COLO829 (cell line): ENCODE measurements at regions not wholly inside any gene's neighbourhood (a gene's known extent, or its start where the extent isn't known, plus 50 kb on each side); places are given as distances from the start of the nearest gene placed in this dataset.
"Not testable (repeated sequence)": the region's sequence is repeated elsewhere in the genome, so short reads cannot be mapped to it uniquely, and the experiment has no call there.

Experiments
- DNase-seq: peaks from one replicate; pipeline ENCODE4 v3.0.0; 2012; ENCODE audit warnings: low spot score

DNA sequence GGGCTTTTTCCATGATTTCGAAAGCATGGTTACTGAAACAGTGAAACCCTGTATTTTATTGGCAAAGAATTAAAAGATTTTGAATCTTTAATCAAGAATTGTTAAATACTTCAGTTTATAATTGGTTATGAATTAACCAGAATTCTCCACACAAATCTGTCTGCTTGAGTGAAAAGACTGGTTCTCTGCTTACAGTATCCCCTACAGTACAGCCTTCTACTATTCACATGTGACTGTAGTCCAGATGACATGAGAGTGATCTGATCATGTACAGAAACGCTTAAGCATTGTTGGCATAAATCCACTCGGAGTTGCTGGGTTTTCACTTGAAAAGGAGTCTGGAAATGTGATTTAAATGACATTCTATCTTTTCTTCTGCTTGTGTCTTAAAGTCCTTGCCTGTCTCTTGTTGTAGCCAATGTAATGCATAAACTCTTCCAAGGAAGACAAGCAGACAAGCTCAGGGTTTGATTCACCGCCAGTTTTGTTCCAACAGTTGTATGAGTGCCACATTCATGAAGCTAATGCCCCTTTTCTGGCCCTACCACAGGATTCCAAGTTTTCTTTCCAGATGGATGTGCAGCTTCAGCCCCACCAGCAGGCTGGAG is 222.0 kb upstream of the LRIG3 start:
- DNase-seq: no peak

DNA sequence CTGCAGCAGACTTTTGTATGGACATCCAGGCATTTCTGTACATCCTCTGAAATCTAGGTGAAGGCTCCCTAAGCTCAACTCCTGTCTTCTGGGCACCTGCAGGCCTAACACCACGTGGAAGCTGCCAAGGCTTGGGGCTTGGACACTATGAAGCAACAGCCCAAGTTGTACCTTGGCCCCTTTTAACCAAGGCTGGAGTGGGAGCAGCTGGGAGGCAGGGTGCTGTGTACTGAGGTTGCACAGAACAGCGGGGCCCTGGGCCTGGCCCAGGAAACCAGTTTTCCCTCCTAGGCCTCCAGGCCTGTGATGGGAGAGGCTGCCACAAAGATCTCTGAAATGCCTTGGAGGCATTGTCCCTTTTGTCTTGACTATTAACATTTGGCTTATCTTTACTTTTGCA is 214.4 kb upstream of the LRIG3 start:
- no peak for DNase-seq

DNA sequence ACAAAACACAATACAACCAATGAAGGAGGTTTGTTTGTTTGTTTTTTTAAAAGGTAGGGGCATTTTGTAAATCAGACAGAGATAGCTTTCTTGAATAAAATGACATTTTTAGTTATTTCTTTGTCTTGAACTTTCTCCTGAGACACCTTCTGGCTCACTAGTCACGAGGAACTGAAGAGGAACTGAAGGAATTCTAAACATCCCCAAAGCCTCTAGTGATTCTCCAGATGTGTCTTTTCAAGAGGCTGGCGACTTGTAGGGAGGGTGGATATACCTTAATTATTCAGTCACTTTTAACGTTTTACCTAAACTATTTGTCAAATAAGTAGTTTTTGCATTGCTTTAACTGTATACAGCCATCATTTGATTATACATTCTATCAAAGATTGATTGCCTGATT is 211.2 kb upstream of the LRIG3 start:
- DNase-seq: no peak

DNA sequence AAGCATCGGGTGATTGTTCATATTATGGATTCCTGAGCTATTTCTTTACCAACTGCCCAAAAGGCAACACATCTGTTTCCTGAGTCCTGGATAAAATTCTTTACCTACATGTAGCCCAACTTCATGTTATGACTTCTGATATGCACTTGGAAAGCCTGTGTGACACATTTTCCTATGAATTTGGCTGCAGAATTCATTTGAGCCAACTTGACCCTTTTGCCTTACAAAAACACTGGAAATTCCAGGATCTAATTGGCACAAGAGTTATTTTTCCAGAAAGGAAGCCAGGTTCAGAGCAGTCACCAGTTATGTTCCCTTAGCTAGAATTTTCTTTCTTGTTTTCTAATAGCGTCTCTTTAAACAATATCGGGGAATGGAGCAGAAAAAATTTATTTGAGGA is 202.5 kb upstream of the LRIG3 start:
- DNase-seq: no peak

DNA sequence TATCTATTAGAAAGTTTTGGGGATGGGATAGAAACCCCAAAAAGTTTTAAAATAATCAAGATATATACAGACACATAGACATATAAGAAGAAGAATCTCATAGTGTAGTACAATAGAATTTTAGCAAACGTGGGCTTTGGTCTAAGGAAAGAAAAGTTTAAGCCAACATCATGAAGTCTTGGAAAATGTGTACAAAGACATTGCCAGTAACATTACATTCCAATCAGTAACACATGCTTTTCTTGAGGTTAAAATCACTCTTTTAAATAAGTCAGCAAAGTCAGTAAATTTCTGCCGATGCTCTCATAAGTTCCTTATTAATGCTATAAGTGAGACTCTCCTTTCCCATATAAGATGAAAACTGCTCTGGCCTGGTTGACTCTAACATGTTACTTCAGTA is 201.1 kb upstream of the LRIG3 start:
- no peak for DNase-seq

DNA sequence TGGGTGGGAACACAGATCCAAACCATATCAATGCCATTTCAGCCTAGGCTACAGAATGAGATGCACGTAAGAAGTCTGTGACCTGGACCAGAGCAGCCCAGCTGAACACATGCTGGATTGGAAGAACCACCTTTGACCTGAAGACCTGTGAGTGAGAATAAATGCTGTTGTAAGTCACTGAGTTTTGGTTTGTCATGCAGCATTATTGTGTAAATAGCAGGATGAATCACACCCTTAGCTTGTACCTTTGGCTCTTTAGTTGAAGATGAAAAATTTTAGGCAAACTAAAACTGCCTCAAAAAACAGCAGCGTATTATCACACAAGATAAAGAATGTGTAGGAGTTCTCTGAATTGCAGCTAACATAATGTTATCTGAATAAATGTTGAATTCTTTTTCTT is 199.4 kb upstream of the LRIG3 start:
- DNase-seq: no peak

DNA sequence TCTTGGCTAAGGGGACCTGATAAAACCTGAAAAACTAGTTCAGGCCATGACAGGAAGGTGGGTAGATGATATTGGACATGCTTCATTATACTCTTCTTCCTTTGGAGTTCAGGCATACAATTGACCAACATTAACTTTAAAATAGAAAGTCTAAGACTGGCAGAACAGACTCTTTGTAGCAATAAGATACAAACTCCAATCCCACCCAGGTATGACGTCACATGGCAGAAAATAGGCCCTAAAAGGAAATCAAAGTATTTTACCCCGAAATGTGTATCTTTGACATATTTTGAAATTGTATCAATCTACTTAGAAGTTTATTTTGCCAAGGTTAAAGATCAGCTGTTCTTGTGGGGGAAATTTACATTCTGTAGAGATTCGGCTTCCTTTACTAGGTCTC is 198.1 kb upstream of the LRIG3 start:
- DNase-seq: no peak

DNA sequence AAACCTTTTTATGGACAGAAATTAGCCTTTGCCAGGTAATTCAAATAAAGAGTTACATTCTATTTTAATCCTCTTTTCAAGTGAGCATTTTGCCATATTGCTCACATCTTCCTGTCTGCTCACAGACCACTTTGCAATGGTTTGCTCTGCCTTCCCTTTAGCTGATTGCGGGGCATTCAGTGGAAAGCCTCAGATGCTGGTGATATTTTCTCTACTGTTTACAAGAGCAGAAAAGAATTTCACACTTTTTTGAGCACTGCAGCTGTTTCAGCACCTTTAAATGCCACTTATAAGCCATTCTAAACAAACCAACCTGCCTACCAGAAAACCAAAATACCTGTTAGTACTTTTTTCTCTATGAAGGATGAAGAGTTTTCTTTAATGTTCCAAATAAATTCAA is 195.7 kb upstream of the LRIG3 start:
- DNase-seq: no peak

DNA sequence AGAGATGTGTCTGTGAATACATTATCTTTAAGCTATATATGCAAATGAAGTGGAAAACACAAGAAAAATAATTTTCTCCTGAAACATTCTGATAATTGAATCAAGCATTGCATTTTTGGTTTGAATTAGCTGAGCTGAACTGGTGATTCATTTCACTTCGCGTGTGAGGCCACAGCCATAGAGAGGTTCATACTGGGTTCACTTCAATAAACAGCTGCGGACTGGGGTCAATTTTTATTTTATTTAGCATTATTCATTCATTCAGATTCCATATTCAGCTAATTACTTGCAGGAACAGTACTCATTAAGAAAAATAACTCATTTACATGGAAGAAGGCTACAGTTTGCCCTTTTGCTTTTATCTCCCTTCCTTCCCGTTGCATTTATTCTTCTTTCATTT is 195.2 kb upstream of the LRIG3 start:
- no peak for DNase-seq

DNA sequence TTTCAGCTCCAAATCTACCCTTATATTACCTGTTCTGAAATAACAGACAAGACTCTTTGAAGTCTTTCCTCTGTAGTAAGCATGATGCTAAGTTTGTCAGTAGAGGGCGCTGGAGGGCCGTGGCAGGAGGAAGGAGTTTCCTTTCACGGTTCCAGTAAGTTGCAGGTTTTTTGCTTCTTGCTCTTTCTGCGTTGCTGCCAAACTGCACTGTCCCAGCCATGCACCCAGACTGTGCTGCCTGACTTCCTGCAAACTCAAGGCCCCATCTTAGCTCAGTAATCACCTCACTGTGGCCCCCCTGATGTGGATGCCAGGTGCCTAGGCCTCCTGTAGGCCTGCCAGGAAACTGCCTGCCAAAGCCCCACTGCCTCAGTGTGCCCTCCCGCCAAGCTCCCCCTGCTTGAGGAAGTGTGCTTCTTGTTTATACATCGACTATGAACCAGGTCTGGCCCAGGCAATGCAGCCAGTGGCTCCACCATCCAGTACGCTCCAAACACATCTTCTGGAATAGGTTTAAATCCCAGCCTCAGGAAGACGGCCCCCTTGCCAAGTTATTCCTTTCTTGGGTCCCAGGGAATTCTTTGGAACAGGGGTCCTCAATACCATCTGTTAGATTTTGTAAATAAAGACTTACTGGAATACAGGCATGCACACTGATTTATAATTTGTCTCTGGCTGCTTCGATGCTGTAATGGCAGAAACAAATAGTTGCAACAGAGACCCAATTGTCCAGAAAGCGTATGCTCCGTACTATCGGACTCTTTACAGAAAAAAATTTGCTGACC is 193.7 kb upstream of the LRIG3 start:
- peak; percentile 72 for DNase-seq

DNA sequence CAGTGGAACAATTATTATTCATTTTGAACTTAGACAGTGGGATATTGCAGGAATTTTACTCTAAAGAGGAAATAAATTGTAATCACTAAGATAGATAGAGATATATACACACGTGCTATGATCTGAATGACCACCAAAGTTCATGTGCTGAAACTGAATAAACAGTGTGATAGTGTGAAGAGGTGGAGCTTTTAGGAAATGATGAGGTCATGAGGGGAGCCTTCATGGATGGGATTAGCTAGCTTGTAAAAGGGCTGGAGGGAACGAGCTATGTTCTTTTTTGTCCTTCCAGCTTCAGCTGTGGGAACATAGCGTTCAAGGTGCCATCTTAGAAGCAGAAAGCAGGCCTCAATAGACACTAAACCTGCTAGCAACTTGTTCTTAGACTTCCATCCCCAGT is 191.5 kb upstream of the LRIG3 start:
- no peak for DNase-seq

DNA sequence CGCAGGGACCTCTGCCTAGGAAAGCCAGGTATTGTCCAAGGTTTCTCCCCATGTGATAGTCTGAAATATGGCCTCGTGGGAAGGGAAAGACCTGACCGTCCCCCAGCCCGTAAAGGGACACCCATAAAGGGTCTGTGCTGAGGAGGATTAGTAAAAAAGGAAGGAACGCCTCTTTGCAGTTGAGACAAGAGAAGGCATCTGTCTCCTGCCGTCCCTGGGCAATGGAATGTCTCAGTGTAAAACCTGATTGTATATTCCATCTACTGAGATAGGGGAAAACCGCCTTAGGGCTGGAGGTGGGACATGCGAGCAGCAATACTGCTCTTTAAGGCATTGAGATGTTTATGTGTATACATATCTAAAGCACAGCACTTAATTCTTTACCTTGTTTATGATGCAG is 188.2 kb upstream of the LRIG3 start:
- not testable (repeated sequence) for DNase-seq

DNA sequence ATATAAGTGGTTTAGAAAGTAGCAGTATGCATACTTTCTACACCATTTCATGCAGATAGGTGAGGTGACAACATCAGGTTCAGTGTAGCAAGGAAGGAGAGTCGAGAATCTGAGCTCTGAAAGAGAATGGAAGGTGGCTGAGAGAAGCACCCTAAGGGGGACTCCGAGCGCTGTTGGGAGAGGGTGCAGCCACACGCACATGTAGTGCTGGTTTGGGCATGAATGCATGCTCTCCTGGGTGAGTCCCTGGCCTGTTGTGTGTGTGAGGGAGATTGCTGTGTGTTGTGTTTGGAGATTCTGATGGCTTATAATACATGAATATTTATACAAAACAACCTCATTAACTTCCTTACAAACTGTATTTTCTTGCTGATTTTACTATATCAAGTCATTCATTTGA is 180.3 kb upstream of the LRIG3 start:
- DNase-seq: no peak

DNA sequence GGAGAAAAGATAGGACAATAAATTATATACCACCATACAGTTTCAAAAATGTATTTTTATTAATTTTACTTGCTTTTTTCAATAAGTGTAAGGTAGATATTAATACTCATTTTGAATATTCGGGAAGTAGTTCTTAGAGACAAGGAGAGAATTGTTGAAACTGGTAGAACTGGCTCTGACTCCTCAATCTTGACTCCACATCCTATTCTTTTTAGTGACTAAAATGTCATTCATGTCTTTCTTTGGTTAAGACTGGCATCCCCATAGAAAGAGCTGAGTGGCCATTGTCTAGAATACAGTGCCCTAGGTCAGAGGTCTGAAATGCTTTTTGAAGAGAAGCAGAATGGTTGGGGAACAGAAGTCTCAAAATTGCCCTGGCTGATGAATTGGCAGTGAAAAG is 177.6 kb upstream of the LRIG3 start:
- no peak for DNase-seq

DNA sequence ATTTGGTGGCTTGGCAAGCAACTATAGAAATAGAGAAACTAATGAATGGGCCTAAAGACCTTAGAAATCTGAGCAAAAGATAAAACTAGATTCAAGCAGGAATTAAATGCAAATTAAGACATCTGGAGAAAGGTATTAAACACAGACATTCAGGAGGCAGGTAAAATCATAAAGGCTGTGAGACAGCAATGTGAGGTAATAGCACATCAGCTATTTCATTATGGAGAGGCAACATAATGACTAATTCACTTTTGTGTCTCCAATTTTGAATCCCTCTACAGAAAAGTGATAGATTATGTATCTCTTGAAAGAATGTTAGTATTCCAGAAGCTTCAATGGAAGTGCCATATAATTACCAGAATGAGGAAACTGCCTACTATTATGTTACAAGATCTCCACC is 175.9 kb upstream of the LRIG3 start:
- DNase-seq: no peak

DNA sequence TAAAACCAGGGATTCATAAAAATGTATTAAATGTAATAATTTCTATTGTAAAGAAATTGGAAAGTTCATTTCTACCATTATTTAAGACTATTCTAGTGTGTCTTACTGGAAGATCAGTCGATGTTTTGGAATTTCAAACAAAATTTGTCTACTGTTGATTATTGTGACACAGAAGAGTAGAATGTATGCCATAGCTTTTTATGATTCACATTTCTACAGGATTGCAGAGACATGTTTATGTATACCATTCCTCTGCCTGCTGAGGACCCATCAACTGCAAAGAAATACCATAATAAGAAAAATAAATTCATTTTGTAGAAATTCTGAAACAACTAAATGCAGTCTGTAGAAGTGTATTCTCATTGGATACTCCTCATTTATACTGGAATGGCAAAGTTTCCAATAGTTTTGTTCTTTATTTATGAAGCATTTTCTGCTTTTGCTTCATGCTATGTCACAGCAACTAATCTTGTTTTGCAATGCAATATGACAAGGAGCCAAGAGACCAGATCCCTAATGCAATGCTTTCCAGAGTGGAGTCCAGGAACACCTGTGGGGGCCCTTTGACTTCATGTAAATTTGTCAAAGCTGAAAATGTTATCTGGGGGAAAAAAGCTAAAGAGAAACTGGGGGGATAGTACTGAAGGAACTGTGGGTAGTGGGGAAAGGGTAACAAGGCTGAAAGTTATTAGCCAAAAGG is 172.9 kb upstream of the LRIG3 start:
- DNase-seq: no peak

DNA sequence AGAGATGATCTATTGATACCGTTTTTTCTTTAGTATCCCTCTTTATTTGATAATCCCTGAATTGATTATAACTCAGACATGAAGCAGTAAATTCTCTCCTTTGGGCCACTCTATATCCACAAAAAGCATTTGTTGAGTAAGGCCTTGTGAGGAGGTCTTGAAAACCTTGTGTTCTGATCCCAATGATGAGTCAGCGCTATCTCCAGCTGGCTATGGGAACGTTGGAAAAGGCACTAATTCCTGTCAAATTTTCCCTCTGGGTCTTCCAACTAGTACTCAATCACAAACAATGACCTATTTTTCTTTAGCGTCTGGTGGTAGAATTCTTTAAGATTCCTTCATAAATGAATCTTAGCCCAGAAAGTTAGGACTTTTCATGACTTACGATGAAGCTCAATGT is 168.4 kb upstream of the LRIG3 start:
- DNase-seq: peak; percentile 49

DNA sequence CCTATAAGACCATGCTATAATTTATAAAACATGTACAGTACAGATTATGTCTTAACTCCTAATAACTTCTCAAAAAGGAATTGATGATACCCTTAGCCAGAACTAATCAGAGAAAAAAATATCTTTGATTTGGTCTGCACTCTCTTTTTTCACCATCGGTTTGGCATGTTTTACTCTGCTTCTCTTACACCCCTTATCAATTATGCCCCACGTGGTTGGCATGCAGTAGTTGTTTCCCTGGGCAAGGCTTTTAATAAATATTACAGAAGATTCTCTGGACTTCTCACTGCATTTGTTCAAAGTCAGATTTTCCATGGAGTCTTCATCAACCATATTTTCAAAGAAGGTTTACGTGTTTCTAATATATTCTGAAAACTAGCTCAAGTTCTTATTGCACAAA is 167.4 kb upstream of the LRIG3 start:
- no peak for DNase-seq

DNA sequence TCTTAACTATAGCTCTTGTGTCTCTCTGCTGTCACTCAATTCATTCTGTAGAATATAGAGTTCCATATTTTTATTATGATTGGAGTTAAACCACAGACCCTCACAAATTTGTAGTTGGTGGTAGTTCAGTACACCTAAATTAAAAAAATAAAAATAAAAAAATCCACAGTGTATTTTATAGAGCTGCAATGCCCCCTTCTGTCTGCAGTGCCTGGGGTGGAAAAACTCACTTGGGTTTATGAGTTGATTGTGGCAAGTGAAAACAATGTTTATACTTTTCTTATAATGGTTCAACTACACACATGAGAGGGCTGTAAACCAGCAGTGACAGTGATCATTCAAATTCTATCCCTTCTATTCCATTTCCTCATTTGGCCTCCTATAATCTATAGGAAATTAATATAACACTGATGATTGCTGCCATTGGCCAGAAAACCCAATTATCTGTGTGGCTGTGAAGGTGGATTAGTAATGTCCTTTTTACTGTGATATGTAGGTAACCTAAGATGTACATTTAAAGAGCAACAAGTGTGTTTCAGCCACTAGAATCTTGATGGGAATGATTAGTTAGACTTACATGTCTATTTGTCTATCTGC is 166.9 kb upstream of the LRIG3 start:
- peak; percentile 17 for DNase-seq

DNA sequence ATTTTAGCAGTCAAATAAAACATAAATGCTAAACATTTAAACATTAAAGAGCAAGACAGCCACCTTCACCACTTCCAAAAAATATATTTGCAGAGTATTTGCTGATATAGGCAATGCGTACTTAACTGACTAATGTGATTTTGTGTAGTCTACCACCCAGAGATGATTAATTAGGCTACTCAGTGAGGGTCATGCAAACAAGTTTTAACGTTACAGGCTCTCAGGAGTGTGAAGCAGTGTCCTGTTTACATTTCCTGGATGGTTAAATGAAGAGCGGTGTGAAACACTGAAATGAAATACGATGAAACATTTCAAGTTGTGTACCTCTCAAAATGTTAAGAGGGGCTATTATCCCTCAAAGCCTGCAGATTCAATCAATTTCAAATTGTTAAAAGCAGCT is 165.8 kb upstream of the LRIG3 start:
- no peak for DNase-seq

DNA sequence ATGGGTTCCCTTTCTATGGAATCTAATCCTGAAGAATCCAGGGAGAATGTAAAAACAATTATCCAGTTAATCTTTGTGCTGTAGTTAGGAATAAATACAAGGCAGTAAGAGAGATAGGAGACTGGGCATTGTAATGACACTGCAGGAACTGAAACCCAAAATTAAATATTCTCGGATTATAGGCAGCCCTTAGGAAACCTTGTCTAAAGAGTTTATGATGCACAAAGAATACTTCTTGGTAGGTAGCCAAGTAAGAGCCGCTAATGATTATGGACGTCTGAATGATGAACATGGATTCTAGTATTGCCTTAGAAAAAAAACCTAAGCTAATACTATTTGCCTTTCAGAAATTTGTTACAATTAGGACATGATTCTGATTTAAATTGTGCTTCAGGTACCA is 165.4 kb upstream of the LRIG3 start:
- no peak for DNase-seq

DNA sequence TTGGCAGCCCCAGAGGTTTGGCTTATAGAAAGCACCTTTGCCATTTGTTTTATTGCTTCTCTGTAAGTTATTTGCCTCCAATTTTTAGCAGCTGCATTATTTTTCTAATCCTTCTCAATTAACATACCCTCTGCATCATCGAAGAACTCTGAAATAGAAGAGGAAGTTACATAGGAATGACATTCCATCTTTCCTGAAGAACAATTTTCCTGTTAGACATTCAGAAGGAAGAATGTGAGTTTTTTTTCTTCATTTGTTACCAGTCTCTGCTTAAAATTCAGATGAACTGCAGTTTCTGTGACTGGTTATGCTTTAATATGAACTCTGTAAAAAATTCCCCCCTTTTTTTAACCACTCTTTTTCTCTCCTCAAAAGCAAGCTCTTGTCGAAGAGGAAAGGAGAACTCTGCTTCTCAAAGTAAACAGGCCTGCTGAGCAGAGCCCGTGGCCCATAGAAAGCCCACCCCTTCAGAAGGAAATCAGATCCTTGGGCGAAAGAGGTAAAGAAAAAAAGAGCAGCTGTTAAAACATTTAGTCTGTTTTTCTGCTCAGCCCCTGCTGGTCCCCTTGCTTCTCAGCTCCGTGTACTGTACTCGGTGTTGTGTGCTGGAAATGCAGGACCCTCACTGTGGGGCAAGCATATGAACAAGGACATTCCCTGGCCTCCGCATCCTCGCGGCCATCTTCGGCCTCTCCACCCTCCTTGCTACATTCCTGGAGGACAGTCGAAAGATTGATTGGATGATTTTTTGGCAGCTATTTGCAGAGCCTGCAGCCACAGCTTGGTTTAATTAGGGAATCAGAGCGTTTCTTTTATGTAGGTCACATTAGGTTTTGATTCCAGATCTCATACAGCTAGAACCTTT is 164.4 kb upstream of the LRIG3 start:
- no peak for DNase-seq
